HG03159 (cell line): ENCODE measurements at regions not wholly inside any gene's neighbourhood (a gene's known extent, or its start where the extent isn't known, plus 50 kb on each side); places are given as distances from the start of the nearest gene placed in this dataset.
A peak's percentile ranks its signal among the peaks of the same experiment; 100 is the strongest.

Experiments used
- ATAC-seq: cut with Tn5 transposase; IDR thresholded peaks from one replicate; pipeline ENCODE4 v1.9.1; 2021; ENCODE audit warnings: mild to moderate bottlenecking, moderate library complexity; ENCODE audit not compliant: unreplicated experiment

DNA sequence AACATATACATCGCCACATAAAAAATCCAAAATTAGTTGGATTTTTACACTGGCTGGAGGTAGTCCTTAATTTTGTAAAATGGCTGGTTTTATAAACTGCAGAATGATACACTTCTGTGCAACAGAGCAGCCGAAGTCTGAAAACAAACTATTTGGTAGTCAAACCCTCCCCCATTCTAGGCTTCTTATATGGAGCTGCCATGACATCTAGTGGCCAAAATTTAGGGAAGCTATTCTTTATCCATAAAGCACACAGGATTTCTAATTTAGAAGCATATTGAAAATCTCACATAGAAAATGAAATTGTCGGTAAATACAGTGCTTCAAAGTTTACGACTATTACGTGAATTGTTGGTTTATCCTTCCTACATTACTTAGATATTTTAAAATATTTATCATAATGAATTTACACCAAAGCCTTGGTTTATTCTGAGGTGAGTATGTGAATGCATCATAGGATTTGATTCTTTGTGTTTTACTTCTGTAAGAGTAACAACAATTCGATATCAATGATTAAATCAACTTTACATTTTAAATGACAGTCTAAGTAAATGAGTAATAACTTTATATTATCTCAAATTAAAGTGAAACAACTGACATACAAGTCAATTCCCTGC lies 113.4 kb upstream of the FAM241A start:
- ATAC-seq = peak; percentile 84

DNA sequence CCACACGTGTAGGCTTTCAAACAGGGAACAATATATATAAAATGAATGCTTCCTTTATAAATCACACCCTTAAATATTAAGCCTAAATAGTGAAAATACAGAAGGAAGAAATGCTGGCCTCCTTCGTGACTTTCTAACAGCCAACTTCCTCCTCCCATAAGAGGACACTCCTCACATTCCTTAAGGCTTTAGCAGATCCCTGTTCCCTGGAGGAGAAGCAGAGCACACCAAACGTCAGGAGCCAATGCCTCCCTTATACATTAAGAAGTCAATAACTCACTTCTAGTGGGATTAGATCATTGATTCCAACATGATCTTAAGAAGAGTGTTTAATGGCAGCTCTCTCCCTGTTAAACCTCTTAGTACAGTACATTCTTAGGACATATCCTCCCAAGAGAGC lies 108.4 kb upstream of the FAM241A start:
- no peak for ATAC-seq

DNA sequence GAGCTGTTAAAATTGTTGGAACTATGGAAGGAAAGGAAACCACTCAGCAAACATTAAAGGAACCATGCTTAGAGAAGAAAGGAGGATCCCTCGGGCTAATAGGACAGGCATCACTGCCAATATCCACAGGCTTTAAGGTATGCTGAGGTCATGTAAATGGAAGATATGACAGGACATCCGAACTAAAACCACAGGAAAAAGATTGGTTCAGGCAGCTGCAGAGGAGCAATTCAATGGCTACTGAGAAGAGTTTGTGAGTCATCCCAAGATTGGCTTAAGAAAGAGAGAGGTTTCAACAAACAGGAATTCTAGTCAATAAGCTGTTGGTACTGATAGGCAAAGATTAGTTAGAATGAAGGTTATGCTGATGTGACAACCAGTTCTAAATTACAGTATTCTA lies 106.4 kb upstream of the FAM241A start:
- no peak for ATAC-seq

DNA sequence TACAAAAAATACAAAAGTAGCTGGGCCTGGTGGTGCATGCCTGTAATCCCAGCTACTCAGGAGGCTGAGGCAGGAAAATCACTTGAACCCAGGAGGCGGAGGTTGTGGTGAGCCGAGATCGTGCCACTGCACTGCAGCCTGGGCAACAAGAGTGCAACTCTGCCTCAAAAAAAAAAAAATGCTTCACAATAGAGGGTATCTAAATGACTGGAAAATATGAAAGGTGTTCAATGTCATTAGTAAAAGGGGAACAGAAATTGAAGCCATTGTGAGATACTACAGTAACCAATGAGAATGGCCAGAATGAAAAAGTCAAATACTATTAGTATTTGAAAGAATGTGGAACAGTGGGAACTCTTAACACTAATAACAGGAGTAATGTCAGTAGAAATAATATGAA lies 96.1 kb upstream of the FAM241A start:
- ATAC-seq = peak; percentile 89

DNA sequence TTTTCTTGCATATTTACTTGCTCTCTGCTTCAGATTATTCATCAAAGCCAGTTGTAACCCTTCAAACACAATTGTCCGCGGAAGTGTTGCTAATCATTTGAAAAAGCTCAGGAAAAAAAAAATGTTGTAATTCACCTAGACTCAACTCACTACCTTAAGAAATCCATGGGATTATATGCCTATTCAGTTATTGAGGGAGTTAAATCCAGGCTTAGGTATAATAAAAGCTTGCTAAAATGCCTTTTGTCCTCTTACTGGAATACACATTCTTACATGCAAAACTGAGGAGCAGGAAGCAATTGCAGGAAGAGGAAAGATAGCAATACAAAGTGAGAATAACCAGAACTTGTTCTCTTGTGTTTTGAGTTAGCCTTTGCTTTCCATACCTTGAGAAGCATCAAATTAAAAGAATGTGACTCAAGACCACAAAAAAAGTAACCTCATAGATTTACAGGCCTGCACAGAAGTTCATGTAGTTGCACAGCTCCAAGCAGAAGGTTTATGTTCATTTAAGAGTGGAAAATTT lies 91.4 kb upstream of the FAM241A start:
- no peak for ATAC-seq

DNA sequence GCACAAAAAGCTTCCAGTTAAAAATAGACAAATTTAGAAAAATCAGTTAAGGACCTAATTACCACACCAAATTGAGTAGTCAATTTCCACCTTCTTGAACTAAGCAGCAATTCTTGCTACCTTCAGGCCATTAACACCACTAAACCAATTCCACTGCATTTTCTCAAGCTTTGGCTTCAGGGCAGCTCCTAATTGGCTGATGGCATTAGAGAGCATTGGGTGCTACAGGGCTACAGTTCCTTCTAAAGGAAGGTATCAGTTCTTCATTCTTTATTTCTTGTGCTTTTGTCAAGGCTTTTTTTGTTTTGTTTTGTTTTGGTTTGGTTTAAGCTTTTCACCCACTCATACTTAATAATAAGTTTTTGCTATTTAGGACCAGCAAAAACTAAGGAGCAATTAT lies 90.2 kb upstream of the FAM241A start:
- ATAC-seq = peak; percentile 56

DNA sequence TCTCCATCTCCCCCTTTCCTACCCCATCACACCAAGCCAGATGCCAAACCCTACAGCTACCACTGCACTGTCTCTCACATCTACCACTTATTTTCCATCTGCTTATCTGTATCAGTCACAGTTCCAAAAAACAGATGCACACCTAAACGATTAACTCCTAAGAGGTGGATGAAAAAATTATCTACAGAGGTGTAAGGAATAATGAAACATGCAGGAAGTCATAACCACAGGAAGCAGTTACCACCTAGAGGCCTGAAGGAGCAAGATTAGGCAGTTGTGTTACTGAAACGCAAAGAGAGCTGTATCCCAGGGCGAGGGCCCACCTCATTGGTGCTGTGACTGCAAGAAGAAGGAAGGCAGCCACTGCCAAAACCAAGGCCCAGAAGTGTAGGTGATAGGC lies 87.8 kb upstream of the FAM241A start:
- no peak for ATAC-seq

DNA sequence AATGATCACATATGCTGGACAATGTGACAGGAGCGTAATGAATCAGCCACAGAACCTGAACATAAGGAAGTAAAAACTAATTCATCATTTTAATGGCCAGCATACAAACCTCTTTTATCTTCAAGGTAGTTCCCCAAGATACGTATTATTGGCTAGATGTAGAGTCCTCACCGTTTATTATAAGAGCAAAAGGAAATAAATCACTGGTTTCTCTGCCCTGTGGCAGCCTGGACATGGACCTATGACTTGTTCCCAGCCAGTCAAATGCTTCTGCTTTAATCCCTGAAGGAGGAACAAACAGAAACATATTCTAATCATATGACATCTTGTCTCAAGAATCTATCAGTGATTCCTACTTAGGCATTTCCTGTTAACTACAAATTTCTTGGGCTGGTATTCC lies 86.8 kb upstream of the FAM241A start:
- no peak for ATAC-seq

DNA sequence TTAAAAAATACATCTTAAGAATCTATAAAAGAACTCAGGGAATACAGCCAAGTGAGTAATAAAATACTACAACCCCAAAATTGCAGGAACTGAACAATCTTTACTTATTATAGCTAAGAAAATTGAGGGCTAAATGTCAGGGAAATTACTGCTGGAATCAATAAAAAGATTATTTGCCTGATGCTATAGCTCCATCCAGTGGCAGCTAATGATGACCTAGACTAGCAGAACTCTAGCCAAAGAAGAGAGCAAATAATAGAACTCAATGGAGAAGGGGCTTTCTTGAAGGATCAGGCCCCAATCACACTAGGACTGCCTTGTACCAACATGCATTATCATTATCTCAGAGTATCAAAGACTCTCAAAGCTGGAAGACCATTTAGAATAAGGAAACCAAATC lies 85.0 kb upstream of the FAM241A start:
- ATAC-seq = no peak

DNA sequence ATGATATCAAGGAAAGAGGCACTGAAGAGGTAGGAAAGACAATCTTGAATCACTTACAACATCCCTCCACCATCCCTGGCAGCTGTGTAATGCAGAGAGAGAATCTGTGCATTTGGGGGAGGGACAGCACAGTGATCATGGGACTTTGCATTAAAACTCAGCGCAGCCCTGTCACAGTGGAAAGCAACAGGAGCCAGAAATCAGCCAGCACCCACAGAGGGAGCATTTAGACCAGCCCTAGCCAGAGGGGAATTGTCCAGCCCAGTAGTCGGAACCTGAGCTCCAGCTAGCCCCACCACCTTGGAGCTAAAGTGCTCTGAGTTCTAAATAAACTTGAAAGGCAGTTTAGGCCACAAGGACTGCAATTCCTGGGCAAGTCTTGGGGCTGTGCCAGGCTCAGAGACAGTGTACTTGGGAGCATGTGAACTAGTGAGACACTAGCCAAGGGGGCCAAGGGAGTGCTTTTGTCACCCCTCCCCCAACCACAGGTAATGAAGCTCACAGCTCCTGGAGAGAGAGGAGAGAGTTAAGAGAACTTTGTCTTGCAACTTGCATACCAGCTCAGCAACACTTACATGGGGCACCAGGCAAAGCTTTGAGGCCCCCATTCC lies 83.9 kb upstream of the FAM241A start:
- no peak for ATAC-seq

DNA sequence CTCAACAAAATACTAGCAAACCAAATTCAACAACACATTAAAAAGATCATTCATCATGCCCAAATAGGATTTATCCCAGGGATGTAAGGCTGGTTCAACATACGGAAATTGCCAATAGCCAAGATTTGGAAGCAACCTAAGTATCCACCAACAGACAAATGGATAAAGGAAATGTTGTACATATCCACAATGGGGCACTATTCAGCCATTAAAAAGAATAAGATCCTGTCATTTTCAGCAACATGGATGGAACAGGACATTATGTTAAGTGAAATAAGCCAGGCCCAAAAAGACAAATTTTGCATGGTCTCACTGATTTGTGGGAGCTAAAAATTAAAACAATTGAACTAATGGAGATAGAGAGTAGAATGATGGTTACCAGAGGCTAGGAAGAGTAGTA lies 82.0 kb upstream of the FAM241A start:
- ATAC-seq = no peak

DNA sequence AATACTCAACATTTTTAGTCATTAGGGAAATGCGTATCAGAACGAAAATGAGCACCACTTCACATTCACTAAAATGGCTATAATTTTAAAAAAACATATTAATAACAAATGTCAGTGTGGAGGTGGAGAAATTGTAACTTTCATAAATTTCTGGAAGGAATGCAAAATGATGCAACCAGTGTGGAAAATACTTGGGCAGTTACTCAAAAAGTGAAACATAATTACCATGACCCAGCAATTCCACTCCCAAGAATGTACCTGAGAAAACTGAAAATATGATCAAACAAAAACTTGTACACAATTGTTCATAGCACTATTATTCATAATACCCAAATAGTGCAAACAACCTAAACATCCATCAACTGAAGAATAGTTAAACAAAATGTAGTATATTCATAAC lies 76.1 kb upstream of the FAM241A start:
- ATAC-seq = no peak

DNA sequence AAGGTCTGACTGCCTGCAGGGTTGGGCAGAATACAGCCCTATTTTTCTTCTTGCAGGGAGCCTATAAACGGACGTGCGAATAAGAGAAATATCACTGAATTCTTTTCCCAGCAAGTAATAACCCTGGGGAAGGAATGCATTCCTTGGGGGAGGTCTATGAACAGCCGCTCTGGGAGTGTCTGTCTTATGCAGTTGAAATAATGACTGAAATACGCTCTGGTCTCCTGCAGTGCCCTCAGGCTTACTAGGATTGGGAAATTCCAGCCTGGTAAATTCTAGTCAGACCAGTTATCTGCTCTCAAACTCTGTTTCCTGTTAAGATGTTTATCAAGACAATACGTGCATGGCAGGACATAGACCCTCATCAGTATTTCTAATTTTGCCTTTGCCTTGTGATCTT lies 72.1 kb upstream of the FAM241A start:
- no peak for ATAC-seq

DNA sequence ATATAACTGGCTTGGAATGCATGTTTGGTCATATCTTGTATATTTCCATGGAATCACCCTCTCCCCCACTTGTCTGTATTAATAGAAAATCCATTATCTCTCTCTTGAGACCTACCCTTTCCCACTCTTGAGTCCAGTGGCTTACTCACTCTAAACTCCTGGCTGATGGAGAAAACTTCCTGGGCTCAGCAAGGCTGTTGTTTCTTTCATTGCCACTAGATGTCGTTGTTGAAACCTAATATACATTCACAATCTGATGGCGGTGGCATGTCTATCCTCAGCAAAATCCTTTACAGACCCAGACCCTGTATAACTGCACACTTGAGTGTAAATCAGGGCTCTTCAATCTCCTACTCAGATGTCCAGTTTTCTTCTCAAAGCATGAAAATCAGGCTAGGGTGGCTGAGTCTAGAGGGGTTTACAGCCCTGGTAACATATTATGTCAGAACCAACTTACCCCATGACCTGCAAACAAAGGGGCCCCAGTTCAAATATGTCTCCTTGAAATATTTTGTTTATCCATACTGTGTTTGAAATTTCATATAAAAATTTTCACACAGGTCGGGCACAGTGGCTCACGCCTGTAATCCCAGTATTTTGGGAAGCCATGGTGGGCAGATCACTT lies 70.0 kb upstream of the FAM241A start:
- peak; percentile 80 for ATAC-seq

DNA sequence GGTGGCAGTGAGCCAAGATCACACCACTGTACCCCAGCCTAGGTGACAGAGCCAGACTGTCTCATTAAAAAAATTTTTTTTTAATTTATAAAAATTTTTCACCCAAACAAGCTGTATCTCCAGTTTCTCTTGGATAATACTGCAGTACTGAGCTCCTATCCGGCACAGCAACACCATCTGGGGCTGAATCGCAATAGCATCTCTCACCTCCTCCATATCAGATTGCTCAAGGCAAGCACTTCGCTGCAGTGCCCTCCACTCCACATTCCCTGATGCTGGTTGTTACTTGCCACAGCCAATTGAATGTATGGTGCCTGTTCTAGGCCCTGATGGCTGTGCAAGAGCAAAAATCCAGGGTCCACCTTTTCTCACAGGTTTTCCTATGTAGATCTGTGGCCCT lies 69.3 kb upstream of the FAM241A start:
- ATAC-seq = no peak

DNA sequence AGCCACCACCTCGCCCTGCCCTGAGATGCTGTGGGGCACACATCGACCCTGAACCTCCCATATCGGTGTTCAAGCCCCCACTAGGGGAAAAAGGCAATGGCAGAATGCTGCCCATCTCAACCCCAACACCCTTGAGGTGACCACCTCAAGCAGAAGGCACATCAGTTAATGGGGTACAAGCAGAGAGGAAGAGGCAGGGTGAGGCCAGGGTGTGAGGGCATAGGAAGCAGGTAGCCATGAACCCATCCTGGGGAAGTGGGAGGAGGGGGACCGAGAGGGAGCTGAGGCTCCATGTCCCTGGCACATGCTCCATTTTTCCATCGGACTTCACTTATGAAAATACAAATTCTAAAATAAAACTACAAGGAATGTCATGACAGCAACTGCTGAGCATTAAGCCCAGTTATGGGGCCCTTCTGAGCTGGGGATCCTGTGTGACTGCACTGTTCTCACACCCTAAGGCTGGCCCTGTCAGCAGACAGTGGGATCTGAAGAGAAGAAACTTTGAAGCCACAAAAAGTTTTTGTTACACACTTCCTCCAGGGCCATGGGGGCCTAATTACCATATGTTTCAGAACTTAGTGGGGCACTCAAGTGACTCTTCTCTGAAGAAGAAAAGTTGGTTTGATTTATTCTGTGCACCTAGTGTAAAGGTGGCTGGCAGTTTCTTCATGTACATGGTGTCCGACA lies 68.2 kb upstream of the FAM241A start:
- ATAC-seq = no peak

DNA sequence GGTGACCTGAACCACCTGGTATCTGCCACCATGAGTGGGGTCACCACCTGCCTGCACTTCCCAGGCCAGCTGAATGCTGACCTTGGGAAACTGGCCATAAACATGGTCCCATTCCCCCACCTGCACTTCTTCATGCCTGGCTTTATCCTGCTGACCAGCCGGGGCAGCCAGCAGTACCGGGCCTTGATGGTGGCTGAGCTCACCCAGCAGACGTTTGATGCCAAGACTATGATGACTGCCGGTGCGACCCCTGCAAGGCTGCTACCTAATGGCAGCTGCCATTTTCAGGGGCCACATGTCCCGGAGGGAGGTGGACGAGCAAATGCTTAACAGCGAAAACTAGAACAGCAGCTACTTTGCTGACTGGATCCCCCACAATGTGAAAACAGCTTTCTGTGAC lies 67.5 kb upstream of the FAM241A start:
- no peak for ATAC-seq

DNA sequence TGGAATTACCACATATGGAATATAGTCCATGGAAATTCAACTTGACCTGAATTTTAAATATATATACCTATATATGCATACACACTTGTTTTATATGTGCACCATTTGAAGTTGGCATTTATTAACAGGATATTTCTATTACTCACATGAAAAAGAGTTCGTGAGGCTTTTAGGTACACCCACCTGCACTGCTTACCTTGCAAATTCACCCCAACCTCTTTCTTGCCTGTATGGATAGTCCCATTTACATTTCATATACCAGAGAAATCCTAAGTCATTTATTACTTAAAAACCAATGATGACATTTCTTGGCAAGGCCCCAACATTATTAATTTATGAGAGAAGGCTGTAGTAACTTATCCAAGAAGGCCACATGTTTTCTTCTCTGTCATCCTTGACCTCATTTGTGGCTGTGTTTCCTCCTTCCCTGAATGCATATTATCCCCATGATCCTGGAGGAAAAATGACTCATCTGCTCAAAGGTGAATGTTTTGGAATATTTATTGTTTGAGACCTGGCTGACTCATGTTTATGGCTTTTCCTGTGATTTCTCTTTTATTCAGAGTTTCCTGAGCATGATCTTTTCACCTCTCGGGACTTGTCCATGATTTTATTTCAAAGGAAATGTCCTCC lies 62.2 kb upstream of the FAM241A start:
- no peak for ATAC-seq

DNA sequence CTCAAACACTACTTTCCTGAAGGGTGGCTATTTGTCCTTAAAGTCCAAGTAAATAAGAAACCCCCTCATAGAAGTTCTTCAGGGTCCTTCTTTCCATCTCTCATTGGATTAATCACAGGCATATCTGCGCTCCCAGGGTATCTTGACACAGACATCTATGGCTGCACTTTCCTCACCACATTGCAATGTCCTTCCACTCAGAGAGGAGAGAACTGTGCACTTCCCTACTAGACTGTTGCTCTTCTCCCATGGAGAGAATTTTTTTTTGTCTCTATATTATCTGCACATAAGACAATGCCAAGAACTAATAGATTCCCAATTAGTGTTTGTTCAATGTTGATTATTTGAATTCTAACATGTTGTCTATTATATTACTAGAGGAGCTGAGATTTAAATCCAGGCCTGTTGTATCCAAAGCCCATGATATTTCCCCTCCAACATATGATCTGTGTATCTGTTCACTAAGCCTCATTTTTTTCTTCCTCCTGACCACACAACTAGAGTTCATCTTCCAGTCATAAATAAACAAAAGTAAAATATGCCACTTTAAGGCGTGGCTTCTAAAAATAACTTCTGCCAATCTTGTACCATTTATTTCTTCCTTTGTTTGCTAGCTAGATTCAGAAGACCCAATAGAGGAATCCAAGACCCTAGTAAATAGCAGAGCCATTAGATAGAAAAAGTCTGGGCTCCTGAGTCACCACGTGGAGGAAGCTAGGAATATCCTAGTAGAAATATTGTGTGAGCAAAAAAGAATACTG lies 61.5 kb upstream of the FAM241A start:
- ATAC-seq = no peak

DNA sequence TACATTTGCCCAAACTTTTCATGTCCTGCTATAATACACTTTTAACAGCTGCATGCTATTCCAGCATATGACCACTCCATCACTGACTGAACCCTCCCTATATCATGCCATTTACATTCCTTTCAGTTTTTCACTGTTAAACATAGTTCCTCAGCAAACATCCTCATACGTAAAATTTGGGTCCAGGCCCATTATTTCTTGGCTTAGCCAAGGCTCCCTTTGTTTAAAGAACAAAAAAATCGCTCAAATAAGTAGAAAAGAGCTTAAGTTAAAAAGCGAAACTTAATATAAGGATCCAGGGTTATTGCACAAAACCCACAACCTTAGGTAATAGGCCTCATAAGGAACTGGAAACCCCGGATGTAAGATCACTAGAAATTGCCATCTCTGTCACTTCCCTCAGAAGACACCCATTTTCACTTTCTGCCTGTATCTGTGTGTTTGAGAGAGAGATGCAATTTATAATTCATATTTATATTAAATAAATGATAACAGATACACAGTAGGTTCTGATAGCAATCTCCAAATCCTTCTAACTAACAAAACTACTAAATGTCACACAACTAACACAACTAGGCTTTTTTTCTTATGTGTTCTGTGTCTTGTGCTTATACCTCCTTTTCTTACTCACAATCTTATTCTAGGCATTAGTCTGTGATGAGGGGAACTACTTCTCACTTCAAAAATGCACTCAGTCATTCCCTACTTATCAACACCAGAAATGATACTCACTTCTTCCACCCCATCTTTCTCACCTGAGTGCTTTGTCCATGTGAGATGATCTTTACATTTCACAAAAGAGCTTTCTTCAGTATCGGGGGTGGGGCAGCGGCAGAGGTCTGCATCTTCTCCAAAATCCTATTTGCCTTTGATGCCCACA lies 59.9 kb upstream of the FAM241A start:
- ATAC-seq = no peak
